Keratinocyte (primary cell): ENCODE measurements at regions not wholly inside any gene's neighbourhood (a gene's known extent, or its start where the extent isn't known, plus 50 kb on each side); places are given as distances from the start of the nearest gene placed in this dataset.

ENCODE experiments used
- DNase-seq: peaks from one replicate; pipeline ENCODE4 v3.0.0-alpha.2; 2011; ENCODE audit warnings: low read depth, missing footprints, low spot score
- FAIRE-seq: peaks from 2 replicates; lab custom pipeline; 2011; peaks lifted over from hg19 to GRCh38; lab: Jason Lieb, UNC
- H2AFZ ChIP-seq: 2 replicates; pipeline ENCODE4 v1.6.0; 2012; ENCODE audit warnings: low read length, control low read depth, inconsistent platforms; ENCODE audit not compliant: control insufficient read depth
- H3K27ac ChIP-seq: 2 replicates; pipeline ENCODE4 v1.5.1; 2011; ENCODE audit warnings: low read length; ENCODE audit not compliant: control insufficient read depth, insufficient read depth
- H3K27me3 ChIP-seq: 3 replicates; pipeline ENCODE4 v1.6.0; 2011; ENCODE audit warnings: low read length; ENCODE audit not compliant: control insufficient read depth, insufficient read depth; ENCODE audit errors: extremely low read depth
- H3K36me3 ChIP-seq, 2 experiments: 2 replicates in 1 of 2; 3 replicates in 1 of 2; pipeline ENCODE4 v1.5.1; 2011; ENCODE audit warnings: low read length in 2 of 2, mild to moderate bottlenecking in 1 of 2; ENCODE audit not compliant: control insufficient read depth in 2 of 2, insufficient read depth in 2 of 2; ENCODE audit errors: extremely low read depth in 1 of 2
- H3K4me1 ChIP-seq: 3 replicates; pipeline ENCODE4 v1.5.1; 2011; ENCODE audit warnings: low read length; ENCODE audit not compliant: control insufficient read depth, insufficient read depth; ENCODE audit errors: extremely low read depth
- H3K4me2 ChIP-seq: 3 replicates; pipeline ENCODE4 v1.6.0; 2011; ENCODE audit warnings: low read depth, low read length; ENCODE audit not compliant: control insufficient read depth, insufficient read depth; ENCODE audit errors: extremely low read depth
- H3K4me3 ChIP-seq, 3 experiments: fragments of 200-600 bp in 1 of 3; sonication (generic) in 1 of 3; 2 replicates in 2 of 3; 3 replicates in 1 of 3; pipeline ENCODE4 v1.5.1; 2011 to 2016; ENCODE audit warnings: low read length in 3 of 3, mild to moderate bottlenecking in 3 of 3, control low read depth in 2 of 3, inconsistent platforms in 1 of 3, low read depth in 1 of 3, mixed read lengths in 1 of 3, mixed run types in 1 of 3, moderate library complexity in 1 of 3; ENCODE audit not compliant: control insufficient read depth in 2 of 3, insufficient read depth in 2 of 3; ENCODE audit errors: extremely low read depth in 1 of 3
- H3K79me2 ChIP-seq: 2 replicates; pipeline ENCODE4 v1.6.0; 2012; ENCODE audit warnings: low read length; ENCODE audit not compliant: control insufficient read depth, insufficient read depth
- H3K9ac ChIP-seq: 3 replicates; pipeline ENCODE4 v1.6.0; 2011; ENCODE audit warnings: low read length; ENCODE audit not compliant: control insufficient read depth, insufficient read depth; ENCODE audit errors: extremely low read depth
- H3K9me1 ChIP-seq: 3 replicates; pipeline ENCODE4 v1.6.0; 2011; ENCODE audit warnings: low read length; ENCODE audit not compliant: control insufficient read depth, insufficient read depth; ENCODE audit errors: extremely low read depth
- H3K9me3 ChIP-seq: 2 replicates; pipeline ENCODE4 v1.5.1; 2012; ENCODE audit warnings: low read depth, low read length; ENCODE audit not compliant: control insufficient read depth
- H4K20me1 ChIP-seq: 3 replicates; pipeline ENCODE4 v1.6.0; 2011; ENCODE audit warnings: low read length; ENCODE audit not compliant: control insufficient read depth, insufficient read depth; ENCODE audit errors: extremely low read depth
- EZH2 ChIP-seq: IDR thresholded peaks from one replicate; pipeline ENCODE4 v1.6.1; 2012; ENCODE audit warnings: inconsistent platforms, mild to moderate bottlenecking, low read length, moderate library complexity
- dilution Hi-C: fragments of 300-500 bp; cut with MboI; formaldehyde crosslinking; loops from one replicate; pipeline ENCODE4 v1.7.0; 2020; ENCODE audit warnings: low sequenced_read_pairs; ENCODE audit not compliant: extremely low pct_ligation_motif_present
- TF ChIP-seq, protein P1 (sequence below), 3 experiments: IDR thresholded peaks in 1 of 3; conservative IDR thresholded peaks in 1 of 3; optimal IDR thresholded peaks in 1 of 3; 2 replicates in 2 of 3; 3 replicates in 1 of 3; pipeline versions ENCODE3 to v1.5.1; 2011; ENCODE audit warnings: low read length in 3 of 3, mild to moderate bottlenecking in 3 of 3, moderate library complexity in 2 of 3, control low read depth in 1 of 3, inconsistent platforms in 1 of 3; ENCODE audit not compliant: insufficient read depth in 2 of 3; ENCODE audit errors: extremely low read depth in 1 of 3

GRCh38 chr6:98024359-98024758 lies 741.3 kb upstream of the MMS22L start:
- H3K27me3 ChIP-seq = no peaks in the 10 kb centered on the region
- H3K4me3 ChIP-seq = no peak overlapping the region
- no peak overlapping the region for H2AFZ ChIP-seq
- H3K27ac ChIP-seq = no peak overlapping the region
- H3K9ac ChIP-seq = no peak overlapping the region
- H4K20me1 ChIP-seq = no peaks in the 10 kb centered on the region
- no peak for DNase-seq
- dilution Hi-C loops = no loop called here
- H3K4me2 ChIP-seq = no peak overlapping the region
- H3K4me1 ChIP-seq = no peaks in the 10 kb centered on the region
- no peaks in the 10 kb centered on the region for H3K9me3 ChIP-seq
- no peak for FAIRE-seq
- TF ChIP-seq, protein P1, sequence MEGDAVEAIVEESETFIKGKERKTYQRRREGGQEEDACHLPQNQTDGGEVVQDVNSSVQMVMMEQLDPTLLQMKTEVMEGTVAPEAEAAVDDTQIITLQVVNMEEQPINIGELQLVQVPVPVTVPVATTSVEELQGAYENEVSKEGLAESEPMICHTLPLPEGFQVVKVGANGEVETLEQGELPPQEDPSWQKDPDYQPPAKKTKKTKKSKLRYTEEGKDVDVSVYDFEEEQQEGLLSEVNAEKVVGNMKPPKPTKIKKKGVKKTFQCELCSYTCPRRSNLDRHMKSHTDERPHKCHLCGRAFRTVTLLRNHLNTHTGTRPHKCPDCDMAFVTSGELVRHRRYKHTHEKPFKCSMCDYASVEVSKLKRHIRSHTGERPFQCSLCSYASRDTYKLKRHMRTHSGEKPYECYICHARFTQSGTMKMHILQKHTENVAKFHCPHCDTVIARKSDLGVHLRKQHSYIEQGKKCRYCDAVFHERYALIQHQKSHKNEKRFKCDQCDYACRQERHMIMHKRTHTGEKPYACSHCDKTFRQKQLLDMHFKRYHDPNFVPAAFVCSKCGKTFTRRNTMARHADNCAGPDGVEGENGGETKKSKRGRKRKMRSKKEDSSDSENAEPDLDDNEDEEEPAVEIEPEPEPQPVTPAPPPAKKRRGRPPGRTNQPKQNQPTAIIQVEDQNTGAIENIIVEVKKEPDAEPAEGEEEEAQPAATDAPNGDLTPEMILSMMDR (optimal IDR thresholded peaks at IDR 0.05 in 1 of 3, IDR thresholded peaks at IDR 0.05 in 1 of 3, conservative IDR thresholded peaks at IDR 0.05 in 1 of 3; ENCODE audit: extremely low read depth in 1 of 3, insufficient read depth in 2 of 3, low read length in 3 of 3) = no peak
- TF ChIP-seq EZH2 = no peak
- H3K79me2 ChIP-seq = no peaks in the 10 kb centered on the region
- no peaks in the 10 kb centered on the region for H3K36me3 ChIP-seq
- no peaks in the 10 kb centered on the region for H3K9me1 ChIP-seq

DNA sequence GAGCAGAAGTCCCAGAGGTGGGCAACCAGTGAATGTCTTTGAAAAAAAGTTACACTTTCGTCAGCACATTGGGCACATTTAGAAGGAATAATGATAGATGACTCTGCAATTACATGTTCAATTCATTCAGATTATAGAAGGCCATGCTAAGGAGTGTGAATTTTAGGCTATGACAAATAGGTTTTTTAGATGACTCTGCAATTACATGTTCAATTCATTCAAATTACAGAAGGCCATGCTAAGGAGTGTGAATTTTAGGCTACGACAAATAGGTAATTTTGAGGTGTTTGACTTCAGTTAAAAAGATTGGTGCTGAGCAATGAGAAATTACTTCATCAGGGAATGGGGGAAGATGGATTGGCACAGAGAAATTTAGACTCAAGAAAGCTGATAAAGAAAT lies 744.9 kb upstream of the MMS22L start:
- Histone ChIP-seq H3K27ac (no peak overlapping the region), H3K9ac (no peak overlapping the region), H4K20me1 (no peaks in the 10 kb centered on the region), H3K27me3 (no peaks in the 10 kb centered on the region), H3K9me1 (no peaks in the 10 kb centered on the region), H3K9me3 (no peaks in the 10 kb centered on the region), H3K4me3 (no peak overlapping the region), H2AFZ (no peak overlapping the region), H3K4me2 (no peak overlapping the region), H3K36me3 (no peaks in the 10 kb centered on the region), H3K4me1 (no peaks in the 10 kb centered on the region), H3K79me2 (no peaks in the 10 kb centered on the region)
- TF ChIP-seq, protein P1 (optimal IDR thresholded peaks at IDR 0.05 in 1 of 3, IDR thresholded peaks at IDR 0.05 in 1 of 3, conservative IDR thresholded peaks at IDR 0.05 in 1 of 3; ENCODE audit: extremely low read depth in 1 of 3, insufficient read depth in 2 of 3, low read length in 3 of 3) = no peak
- no peak for TF ChIP-seq EZH2
- dilution Hi-C loops = no loop called here
- no peak for DNase-seq
- no peak for FAIRE-seq
